HG03066 (cell line): ENCODE measurements at regions not wholly inside any gene's neighbourhood (a gene's known extent, or its start where the extent isn't known, plus 50 kb on each side); places are given as distances from the start of the nearest gene placed in this dataset.

Experiments
- ATAC-seq: cut with Tn5 transposase; IDR thresholded peaks from one replicate; pipeline ENCODE4 v1.9.1; 2021; ENCODE audit warnings: low read depth; ENCODE audit not compliant: unreplicated experiment

GRCh38 chr2:129727286-129727685 is 252.2 kb upstream of the RAB6C start:
- no peak for ATAC-seq

GRCh38 chr2:129728035-129728972 is 251.2 kb upstream of the RAB6C start:
- ATAC-seq = no peak

- ATAC-seq = no peak
Observed at GRCh38 chr2:129729011-129729410, 250.5 kb upstream of the RAB6C start.

- no peak for ATAC-seq
Observed at GRCh38 chr2:129729646-129730045, 249.8 kb upstream of the RAB6C start.

- ATAC-seq = no peak
Observed at GRCh38 chr2:129730979-129731378, 248.5 kb upstream of the RAB6C start.

- no peak for ATAC-seq
Observed at GRCh38 chr2:129731907-129732629, 247.4 kb upstream of the RAB6C start.

GRCh38 chr2:129732630-129733026 is 246.8 kb upstream of the RAB6C start:
- ATAC-seq = no peak

GRCh38 chr2:129733041-129733440 is 246.4 kb upstream of the RAB6C start:
- no peak for ATAC-seq

- no peak for ATAC-seq
Observed at GRCh38 chr2:129733579-129733978, 245.9 kb upstream of the RAB6C start.

GRCh38 chr2:129734343-129735034 is 245.0 kb upstream of the RAB6C start:
- ATAC-seq = no peak

- no peak for ATAC-seq
Observed at GRCh38 chr2:129735576-129735975, 243.9 kb upstream of the RAB6C start.

GRCh38 chr2:129737660-129738527 is 241.6 kb upstream of the RAB6C start:
- ATAC-seq = no peak

- ATAC-seq = no peak
Observed at GRCh38 chr2:129738799-129739198, 240.7 kb upstream of the RAB6C start.

GRCh38 chr2:129740504-129740903 is 239.0 kb upstream of the RAB6C start:
- ATAC-seq = no peak

- no peak for ATAC-seq
Observed at GRCh38 chr2:129741165-129741564, 238.3 kb upstream of the RAB6C start.

- no peak for ATAC-seq
Observed at GRCh38 chr2:129741623-129742022, 237.8 kb upstream of the RAB6C start.

GRCh38 chr2:129742415-129743180 is 236.9 kb upstream of the RAB6C start:
- ATAC-seq = no peak

GRCh38 chr2:129744141-129744540 is 235.3 kb upstream of the RAB6C start:
- no peak for ATAC-seq

- ATAC-seq = no peak
Observed at GRCh38 chr2:129744649-129745048, 234.8 kb upstream of the RAB6C start.
